Smooth muscle cell (in vitro differentiated cells): ENCODE measurements at regions not wholly inside any gene's neighbourhood (a gene's known extent, or its start where the extent isn't known, plus 50 kb on each side); places are given as distances from the start of the nearest gene placed in this dataset.

Source experiments
- DNase-seq: peaks from one replicate; lab custom pipeline; 2025; ENCODE audit not compliant: unreplicated experiment; lab: John Stamatoyannopoulos, UW
- H2AFZ ChIP-seq: fragments of 200-600 bp; sonication (generic); 2 replicates; pipeline ENCODE4 v1.6.0; 2016; ENCODE audit warnings: antibody characterized with exemption, low read depth, mild to moderate bottlenecking
- H3F3A ChIP-seq: fragments of 200-600 bp; sonication (generic); 2 replicates; pipeline ENCODE4 v1.6.0; 2017; ENCODE audit warnings: antibody characterized with exemption, low read depth
- H3K27ac ChIP-seq: fragments of 200-600 bp; sonication (generic); 2 replicates; pipeline ENCODE4 v1.5.1; 2016; ENCODE audit warnings: low read depth, mild to moderate bottlenecking
- H3K27me3 ChIP-seq: fragments of 200-600 bp; sonication (generic); 2 replicates; pipeline ENCODE4 v1.6.1; 2016; ENCODE audit warnings: low read depth, mild to moderate bottlenecking
- H3K36me3 ChIP-seq: fragments of 200-600 bp; sonication (generic); 2 replicates; pipeline ENCODE4 v1.5.1; 2016; ENCODE audit warnings: low read depth
- H3K4me1 ChIP-seq: fragments of 200-600 bp; sonication (generic); 2 replicates; pipeline ENCODE4 v1.5.1; 2016; ENCODE audit warnings: low read depth
- H3K4me2 ChIP-seq: fragments of 200-600 bp; sonication (generic); 2 replicates; pipeline ENCODE4 v1.6.0; 2016; ENCODE audit warnings: mild to moderate bottlenecking
- H3K4me3 ChIP-seq: fragments of 200-600 bp; sonication (generic); 2 replicates; pipeline ENCODE4 v1.5.1; 2016; ENCODE audit warnings: mild to moderate bottlenecking
- H3K79me2 ChIP-seq: fragments of 200-600 bp; sonication (generic); 2 replicates; pipeline ENCODE4 v1.6.0; 2016; ENCODE audit warnings: low read depth, mild to moderate bottlenecking
- H3K9ac ChIP-seq: fragments of 200-600 bp; sonication (generic); 2 replicates; pipeline ENCODE4 v1.6.0; 2016; ENCODE audit warnings: low read depth
- H3K9me3 ChIP-seq: fragments of 200-600 bp; sonication (generic); replicated peaks from 2 replicates; pipeline ENCODE4 v1.5.1; 2016; ENCODE audit warnings: low read depth
- H4K20me1 ChIP-seq: fragments of 200-600 bp; sonication (generic); 2 replicates; pipeline ENCODE4 v1.6.0; 2016; ENCODE audit warnings: low read depth
- WGBS: methylation state at CpG from one replicate; pipeline ENCODE4 v1.1.7; 2016; ENCODE audit warnings: low lambda C conversion rate; 5-methylcytosine and 5-hydroxymethylcytosine counted together
- TF ChIP-seq, protein P1 (sequence below): fragments of 200-600 bp; sonication (generic); IDR thresholded peaks from 2 replicates; pipeline ENCODE4 v1.5.1; 2017; ENCODE audit warnings: borderline replicate concordance, mild to moderate bottlenecking, antibody characterized with exemption; ENCODE audit not compliant: insufficient read depth, poor library complexity, severe bottlenecking

DNA sequence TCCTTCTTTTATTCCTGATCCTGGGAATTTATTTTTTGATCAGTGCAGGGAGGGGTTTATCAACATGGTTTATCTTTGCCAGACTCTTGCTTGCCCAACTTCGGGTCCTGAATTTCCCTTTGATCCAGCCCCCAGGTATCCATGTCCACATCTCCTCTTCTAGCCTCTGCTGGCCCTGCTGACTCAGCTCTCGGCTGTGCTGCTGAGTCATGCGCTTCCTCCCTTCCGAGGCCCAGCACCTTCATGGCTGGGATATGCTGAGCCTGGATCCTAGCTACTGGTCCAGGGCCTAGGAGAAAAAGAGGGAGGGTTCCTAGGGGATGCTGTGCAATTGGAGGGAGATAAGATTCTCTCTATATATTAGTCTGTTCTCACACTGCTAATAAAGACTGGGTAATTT is 380.7 kb upstream of the SHH start:
- no peaks in the 10 kb centered on the region for H3K27me3 ChIP-seq
- H4K20me1 ChIP-seq, result no peaks in the 10 kb centered on the region
- TF ChIP-seq, protein P1, sequence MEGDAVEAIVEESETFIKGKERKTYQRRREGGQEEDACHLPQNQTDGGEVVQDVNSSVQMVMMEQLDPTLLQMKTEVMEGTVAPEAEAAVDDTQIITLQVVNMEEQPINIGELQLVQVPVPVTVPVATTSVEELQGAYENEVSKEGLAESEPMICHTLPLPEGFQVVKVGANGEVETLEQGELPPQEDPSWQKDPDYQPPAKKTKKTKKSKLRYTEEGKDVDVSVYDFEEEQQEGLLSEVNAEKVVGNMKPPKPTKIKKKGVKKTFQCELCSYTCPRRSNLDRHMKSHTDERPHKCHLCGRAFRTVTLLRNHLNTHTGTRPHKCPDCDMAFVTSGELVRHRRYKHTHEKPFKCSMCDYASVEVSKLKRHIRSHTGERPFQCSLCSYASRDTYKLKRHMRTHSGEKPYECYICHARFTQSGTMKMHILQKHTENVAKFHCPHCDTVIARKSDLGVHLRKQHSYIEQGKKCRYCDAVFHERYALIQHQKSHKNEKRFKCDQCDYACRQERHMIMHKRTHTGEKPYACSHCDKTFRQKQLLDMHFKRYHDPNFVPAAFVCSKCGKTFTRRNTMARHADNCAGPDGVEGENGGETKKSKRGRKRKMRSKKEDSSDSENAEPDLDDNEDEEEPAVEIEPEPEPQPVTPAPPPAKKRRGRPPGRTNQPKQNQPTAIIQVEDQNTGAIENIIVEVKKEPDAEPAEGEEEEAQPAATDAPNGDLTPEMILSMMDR, result no peak
- H3F3A ChIP-seq, result no peaks in the 10 kb centered on the region
- H3K4me3 ChIP-seq, result no peak overlapping the region
- no peak overlapping the region for H3K4me2 ChIP-seq
- no peaks in the 10 kb centered on the region for H3K4me1 ChIP-seq
- no peak overlapping the region for H3K9ac ChIP-seq
- no peaks in the 10 kb centered on the region for H3K36me3 ChIP-seq
- H2AFZ ChIP-seq, result no peak overlapping the region
- H3K79me2 ChIP-seq, result no peaks in the 10 kb centered on the region
- no peaks in the 10 kb centered on the region for H3K9me3 ChIP-seq
- no peak overlapping the region for H3K27ac ChIP-seq
- DNase-seq, result no peak
- WGBS, result 65% methylated on average over 4 of the region's 4 CpGs

DNA sequence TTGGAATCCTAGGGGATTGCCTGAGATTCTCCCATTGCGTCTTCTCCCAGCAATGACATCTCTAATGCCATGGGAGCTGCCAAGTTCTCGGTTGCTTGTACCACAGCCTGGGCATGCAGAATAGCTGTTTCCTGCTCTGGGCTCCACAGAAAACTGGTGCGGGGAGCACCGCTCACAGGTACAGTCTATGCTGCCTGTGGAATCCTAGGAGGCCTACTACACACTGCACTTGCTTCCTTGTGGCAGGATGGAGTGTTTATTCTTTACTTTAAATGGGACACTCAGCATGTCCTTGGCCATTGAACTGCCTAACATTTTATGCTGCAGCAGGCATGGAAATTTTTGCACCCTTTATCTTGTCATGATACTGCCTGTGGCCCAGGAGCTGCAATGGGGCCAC is 378.8 kb upstream of the SHH start:
- TF ChIP-seq, protein P1, result no peak
- Histone ChIP-seq H3K9ac (no peak overlapping the region), H3K27ac (no peak overlapping the region), H2AFZ (no peak overlapping the region), H4K20me1 (no peaks in the 10 kb centered on the region), H3F3A (no peaks in the 10 kb centered on the region), H3K4me1 (no peaks in the 10 kb centered on the region), H3K36me3 (no peaks in the 10 kb centered on the region), H3K27me3 (no peaks in the 10 kb centered on the region), H3K4me3 (no peak overlapping the region), H3K9me3 (no peaks in the 10 kb centered on the region), H3K79me2 (no peaks in the 10 kb centered on the region), H3K4me2 (no peak overlapping the region)
- 96% methylated on average over 4 of the region's 4 CpGs for WGBS
- no peak for DNase-seq

DNA sequence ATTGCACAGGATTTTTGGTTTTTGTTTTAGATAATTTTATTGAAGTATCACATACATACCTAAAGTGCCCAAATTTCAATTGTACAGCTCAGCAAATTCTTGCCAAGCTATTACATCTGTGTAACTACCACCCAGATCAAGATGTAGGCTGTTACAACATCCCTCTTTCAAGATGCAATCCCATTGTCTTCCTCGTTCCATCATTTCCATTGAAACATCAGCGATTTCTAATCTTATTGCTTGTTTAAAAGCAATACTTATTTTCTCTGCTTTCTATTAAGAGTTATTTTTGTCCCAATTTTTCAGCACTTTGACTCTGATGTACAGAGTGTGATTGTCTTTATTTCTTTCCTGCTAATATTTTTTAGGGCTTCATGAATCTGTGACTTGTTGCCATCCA is 372.8 kb upstream of the SHH start:
- H3K36me3 ChIP-seq, result no peaks in the 10 kb centered on the region
- WGBS, result 94% methylated on average over 2 of the region's 2 CpGs
- no peaks in the 10 kb centered on the region for H3K79me2 ChIP-seq
- no peaks in the 10 kb centered on the region for H3K4me1 ChIP-seq
- no peak for DNase-seq
- no peaks in the 10 kb centered on the region for H3K27me3 ChIP-seq
- H3K9ac ChIP-seq, result no peak overlapping the region
- no peak overlapping the region for H2AFZ ChIP-seq
- TF ChIP-seq, protein P1, result no peak
- H3K4me2 ChIP-seq, result no peak overlapping the region
- H4K20me1 ChIP-seq, result no peaks in the 10 kb centered on the region
- no peaks in the 10 kb centered on the region for H3F3A ChIP-seq
- H3K4me3 ChIP-seq, result no peak overlapping the region
- no peak overlapping the region for H3K27ac ChIP-seq
- no peaks in the 10 kb centered on the region for H3K9me3 ChIP-seq

DNA sequence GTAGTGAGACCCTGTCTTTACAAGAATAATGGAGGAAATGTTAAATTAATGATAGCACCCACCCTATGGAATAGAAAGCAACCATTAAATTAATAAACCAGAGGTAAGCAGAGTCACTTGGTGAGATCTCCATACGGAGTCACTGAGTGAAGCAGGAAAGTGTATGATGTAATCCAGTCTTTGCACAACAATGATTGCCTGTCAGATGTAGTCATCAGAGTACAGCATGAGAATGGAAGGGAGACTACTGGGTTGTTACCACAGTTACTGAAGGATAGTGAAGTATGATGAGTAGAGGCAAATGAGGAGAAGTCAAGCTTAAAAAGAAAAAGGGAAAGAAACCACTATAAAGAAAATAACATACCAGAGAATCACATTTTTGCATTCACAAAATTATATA is 371.9 kb upstream of the SHH start:
- whole genome bisulfite sequencing, result 69% methylated on average over 1 of the region's 1 CpG
- no peak overlapping the region for H3K4me2 ChIP-seq
- TF ChIP-seq, protein P1, result no peak
- H3K36me3 ChIP-seq, result no peaks in the 10 kb centered on the region
- no peak for DNase-seq
- H3K79me2 ChIP-seq, result no peaks in the 10 kb centered on the region
- H2AFZ ChIP-seq, result no peak overlapping the region
- H3K9me3 ChIP-seq, result no peaks in the 10 kb centered on the region
- no peak overlapping the region for H3K27ac ChIP-seq
- H3K9ac ChIP-seq, result no peak overlapping the region
- no peaks in the 10 kb centered on the region for H3K4me1 ChIP-seq
- no peaks in the 10 kb centered on the region for H4K20me1 ChIP-seq
- no peaks in the 10 kb centered on the region for H3K27me3 ChIP-seq
- H3K4me3 ChIP-seq, result no peak overlapping the region
- no peaks in the 10 kb centered on the region for H3F3A ChIP-seq
